Nephron (organoid): ENCODE measurements at regions not wholly inside any gene's neighbourhood (a gene's known extent, or its start where the extent isn't known, plus 50 kb on each side); places are given as distances from the start of the nearest gene placed in this dataset.
A peak's percentile ranks its signal among the peaks of the same experiment; 100 is the strongest.
"Not testable (repeated sequence)": the region's sequence is repeated elsewhere in the genome, so short reads cannot be mapped to it uniquely, and the experiment has no call there.

ENCODE experiments used
- H3K27ac Mint-ChIP-seq, 3 experiments: 2 replicates each; pipeline ENCODE4 v1.8.0; 2020; ENCODE audit warnings: mixed read lengths in 3 of 3, mild to moderate bottlenecking in 2 of 3, moderate library complexity in 1 of 3
- H3K27me3 Mint-ChIP-seq: 2 replicates; pipeline ENCODE4 v1.8.0; 2021; ENCODE audit warnings: low read depth, mild to moderate bottlenecking, moderate library complexity, mixed read lengths
- H3K36me3 Mint-ChIP-seq: 2 replicates; pipeline ENCODE4 v1.8.0; 2020; ENCODE audit warnings: low read depth, mixed read lengths
- H3K4me1 Mint-ChIP-seq: 2 replicates; pipeline ENCODE4 v1.8.0; 2020; ENCODE audit warnings: mixed read lengths
- H3K4me3 Mint-ChIP-seq, 3 experiments: 2 replicates each; pipeline ENCODE4 v1.8.0; 2020; ENCODE audit warnings: mild to moderate bottlenecking in 3 of 3, mixed read lengths in 3 of 3, moderate library complexity in 2 of 3
- H3K9me3 Mint-ChIP-seq: 2 replicates; pipeline ENCODE4 v1.8.0; 2020; ENCODE audit warnings: mixed read lengths
- CTCF ChIP-seq, 3 experiments: fragments of 200-600 bp; sonication (generic); IDR thresholded peaks; one replicate each; pipeline ENCODE4 v1.5.0; 2021; ENCODE audit warnings: antibody characterized with exemption in 3 of 3; ENCODE audit not compliant: unreplicated experiment in 3 of 3

GRCh38 chr15:93345981-93346380, 257.0 kb upstream of the RGMA start:
- peaks cover 24% of the 10 kb centered on the region for H3K27me3 Mint-ChIP-seq
- H3K4me3 Mint-ChIP-seq: no peak overlapping the region
- no peaks in the 10 kb centered on the region for H3K36me3 Mint-ChIP-seq
- no peak for TF ChIP-seq CTCF (IDR thresholded peaks at IDR 0.05; ENCODE audit: unreplicated experiment in 3 of 3)
- H3K4me1 Mint-ChIP-seq: peaks cover 17% of the 10 kb centered on the region
- no peak overlapping the region for H3K27ac Mint-ChIP-seq
- H3K9me3 Mint-ChIP-seq: peaks cover 4% of the 10 kb centered on the region

- not testable (repeated sequence) for H3K9me3 Mint-ChIP-seq, H3K4me3 Mint-ChIP-seq, H3K36me3 Mint-ChIP-seq, H3K27ac Mint-ChIP-seq
- H3K4me1 Mint-ChIP-seq: peaks cover 29% of the 10 kb centered on the region
- peaks cover 13% of the 10 kb centered on the region for H3K27me3 Mint-ChIP-seq
These were observed 254.4 kb upstream of the RGMA start for GRCh38 chr15:93343402-93343801.

- TF ChIP-seq CTCF (IDR thresholded peaks at IDR 0.05; ENCODE audit: unreplicated experiment in 3 of 3): no peak
- Mint-ChIP-seq H3K36me3 (no peaks in the 10 kb centered on the region), H3K27me3 (peaks cover 13% of the 10 kb centered on the region), H3K9me3 (peaks cover 3% of the 10 kb centered on the region), H3K27ac (peak overlapping the region; percentile 40 to 93 (median 48)), H3K4me3 (no peak overlapping the region), H3K4me1 (peaks cover 29% of the 10 kb centered on the region)
These were observed 252.2 kb upstream of the RGMA start for GRCh38 chr15:93341164-93341563.

- H3K9me3 Mint-ChIP-seq: peaks cover 8% of the 10 kb centered on the region
- peaks cover 29% of the 10 kb centered on the region for H3K4me1 Mint-ChIP-seq
- peak overlapping the region; percentile 79 to 93 (median 84) for H3K27ac Mint-ChIP-seq
- H3K4me3 Mint-ChIP-seq: no peak overlapping the region
- TF ChIP-seq CTCF (IDR thresholded peaks at IDR 0.05; ENCODE audit: unreplicated experiment in 3 of 3): no peak
- no peaks in the 10 kb centered on the region for H3K36me3 Mint-ChIP-seq
- H3K27me3 Mint-ChIP-seq: peaks cover 14% of the 10 kb centered on the region
These were observed 251.4 kb upstream of the RGMA start for GRCh38 chr15:93340406-93340805.

GRCh38 chr15:93333796-93334195, 244.8 kb upstream of the RGMA start:
- peak overlapping the region; percentile 21 to 69 (median 35) for H3K27ac Mint-ChIP-seq
- peak; percentile 21 to 33 (median 24) for TF ChIP-seq CTCF (IDR thresholded peaks at IDR 0.05; ENCODE audit: unreplicated experiment in 3 of 3)
- H3K4me1 Mint-ChIP-seq: peaks cover 38% of the 10 kb centered on the region
- H3K9me3 Mint-ChIP-seq: peaks cover 8% of the 10 kb centered on the region
- H3K27me3 Mint-ChIP-seq: peaks cover 34% of the 10 kb centered on the region
- H3K4me3 Mint-ChIP-seq: peak overlapping the region in 1 of 3 experiments; percentile 30
- H3K36me3 Mint-ChIP-seq: no peaks in the 10 kb centered on the region

GRCh38 chr15:93333126-93333525, 244.1 kb upstream of the RGMA start:
- Mint-ChIP-seq H3K27me3 (peaks cover 35% of the 10 kb centered on the region), H3K27ac (peak overlapping the region in 1 of 3 experiments; percentile 69), H3K4me1 (peaks cover 38% of the 10 kb centered on the region)
- H3K4me3 Mint-ChIP-seq, H3K36me3 Mint-ChIP-seq, H3K9me3 Mint-ChIP-seq: not testable (repeated sequence)

GRCh38 chr15:93332168-93332553, 243.2 kb upstream of the RGMA start:
- peak overlapping the region; percentile 89 to 92 (median 91) for H3K27ac Mint-ChIP-seq
- no peak for TF ChIP-seq CTCF (IDR thresholded peaks at IDR 0.05; ENCODE audit: unreplicated experiment in 3 of 3)
- peaks cover 38% of the 10 kb centered on the region for H3K4me1 Mint-ChIP-seq
- peak overlapping the region; percentile 19 to 39 (median 37) for H3K4me3 Mint-ChIP-seq
- peaks cover 37% of the 10 kb centered on the region for H3K27me3 Mint-ChIP-seq
- H3K36me3 Mint-ChIP-seq: no peaks in the 10 kb centered on the region
- H3K9me3 Mint-ChIP-seq: peaks cover 8% of the 10 kb centered on the region
